ENCODE measurements at regions not wholly inside any gene's neighbourhood (a gene's known extent, or its start where the extent isn't known, plus 50 kb on each side); places are given as distances from the start of the nearest gene placed in this dataset.

- TF ChIP-seq PHF8 (IDR thresholded peaks at IDR 0.05; ENCODE audit: borderline replicate concordance, low read depth) (no peak), EP300 (IDR thresholded peaks at IDR 0.05) (no peak), RAD21 (conservative IDR thresholded peaks at IDR 0.05 in 1 of 2, IDR thresholded peaks at IDR 0.05 in 1 of 2) (no peak), ELK1 (IDR thresholded peaks at IDR 0.05; ENCODE audit: low read depth, low read length) (no peak), RCOR1 (IDR thresholded peaks at IDR 0.05; ENCODE audit: low read depth, low read length) (no peak), CTCF (IDR thresholded peaks at IDR 0.05) (no peak), POLR2A (IDR thresholded peaks at IDR 0.05; ENCODE audit: low read length) (no peak), ZSCAN20 (CRISPR knock-in tag; IDR thresholded peaks at IDR 0.05) (no peak), USF2 (IDR thresholded peaks at IDR 0.05) (no peak)
Measured at GRCh38 chr13:44758630-44759383, 182.7 kb upstream of the TSC22D1 start.
